K562 (cell line): ENCODE measurements at regions not wholly inside any gene's neighbourhood (a gene's known extent, or its start where the extent isn't known, plus 50 kb on each side); places are given as distances from the start of the nearest gene placed in this dataset.

Experiments
- ATAC-seq: fragments of 200-7000 bp; cut with Tn5 transposase; 3 replicates; pipeline ENCODE4 v1.9.1; 2020; ENCODE audit warnings: moderate library complexity
- BruUV-seq: library from RNA; stranded (reverse); fragments of 400-500 nt; replicated peaks from 2 replicates; lab custom pipeline; 2021; lab: Mats Ljungman, UMichigan
- CTCF ChIA-PET: fragments of 300-600 bp; formaldehyde crosslinking; extraction: SDS; loops from one replicate; lab custom pipeline; 2021; ENCODE audit warnings: low intra/inter-chr PET ratio; lab: Yijun Ruan, JAX
- POLR2A ChIA-PET: fragments of 300-600, 350-650 bp; sonication (Branson Sonifier 250); formaldehyde crosslinking; extraction: SDS; loops from one replicate; lab custom pipeline; 2021; ENCODE audit warnings: antibody characterized with exemption, inconsistent platforms; lab: Yijun Ruan, JAX
- DNase-seq, 4 experiments: peaks; one replicate each; pipeline versions ENCODE4 v3.0.0 to v3.0.0-alpha.2; 2011 to 2018; ENCODE audit warnings: low spot score in 3 of 4, mixed read lengths in 3 of 4; ENCODE audit errors: extremely low read depth in 1 of 4
- FAIRE-seq: peaks from 2 replicates; lab custom pipeline; 2011; peaks lifted over from hg19 to GRCh38; lab: Jason Lieb, UNC
- H2AFZ ChIP-seq: 2 replicates; pipeline ENCODE4 v1.6.0; 2011; ENCODE audit warnings: low read depth, low read length, control low read depth, inconsistent platforms
- H3K27ac ChIP-seq: fragments of 200-600 bp; 3 replicates; pipeline ENCODE4 v1.8.0; 2011; ENCODE audit warnings: low read depth, mild to moderate bottlenecking, control low read depth, inconsistent platforms, low read length, moderate library complexity, mixed read lengths; ENCODE audit errors: extremely low read depth
- H3K27me3 ChIP-seq, 2 experiments: fragments of 300-600 bp in 1 of 2; 2 replicates in 1 of 2; 3 replicates in 1 of 2; pipeline versions ENCODE4 v1.6.0 to v1.8.0; 2011; ENCODE audit warnings: inconsistent platforms in 2 of 2, low read length in 2 of 2, mild to moderate bottlenecking in 1 of 2, mixed read lengths in 1 of 2, moderate library complexity in 1 of 2; ENCODE audit not compliant: control insufficient read depth in 2 of 2, insufficient read depth in 2 of 2
- H3K36me3 ChIP-seq: fragments of 300-600 bp; 3 replicates; pipeline ENCODE4 v1.8.0; 2011; ENCODE audit warnings: mild to moderate bottlenecking, low read length, inconsistent platforms; ENCODE audit not compliant: control insufficient read depth, insufficient read depth
- H3K4me1 ChIP-seq, 2 experiments: fragments of 200-600 bp in 1 of 2; replicated peaks in 1 of 2; 2 replicates in 1 of 2; 3 replicates in 1 of 2; pipeline versions ENCODE4 v1.5.1 to v1.8.0; 2011; ENCODE audit warnings: inconsistent platforms in 2 of 2, low read length in 2 of 2, mild to moderate bottlenecking in 1 of 2, mixed read lengths in 1 of 2, moderate library complexity in 1 of 2; ENCODE audit not compliant: control insufficient read depth in 2 of 2, insufficient read depth in 2 of 2
- H3K4me2 ChIP-seq: 2 replicates; pipeline ENCODE4 v1.6.1; 2011; ENCODE audit warnings: low read length, control low read depth, inconsistent platforms, mixed read lengths; ENCODE audit not compliant: insufficient read depth
- H3K4me3 ChIP-seq: fragments of 200-600 bp; sonication (generic), shearing (Covaris generic); 2 replicates; pipeline ENCODE4 v1.5.1; 2016; ENCODE audit warnings: control low read depth, inconsistent platforms
- H3K79me2 ChIP-seq: fragments of 200-600 bp; 3 replicates; pipeline ENCODE4 v1.8.0; 2011; ENCODE audit warnings: low read length, inconsistent platforms; ENCODE audit not compliant: control insufficient read depth, insufficient read depth
- H3K9ac ChIP-seq, 2 experiments: 2 replicates each; pipeline versions ENCODE4 v1.6.0 to v1.6.1; 2011; ENCODE audit warnings: low read depth in 2 of 2, low read length in 2 of 2, control low read depth in 1 of 2, inconsistent platforms in 1 of 2, mild to moderate bottlenecking in 1 of 2, mixed read lengths in 1 of 2; ENCODE audit not compliant: insufficient read depth in 1 of 2
- H3K9me1 ChIP-seq: one replicate; pipeline ENCODE4 v1.6.0; 2011; ENCODE audit warnings: inconsistent platforms, mild to moderate bottlenecking, low read length, moderate library complexity; ENCODE audit not compliant: control insufficient read depth, insufficient read depth
- H3K9me3 ChIP-seq: replicated peaks from 2 replicates; pipeline ENCODE4 v1.5.1; 2011; ENCODE audit warnings: low read depth, low read length, inconsistent platforms; ENCODE audit not compliant: control insufficient read depth, insufficient read depth
- H4K20me1 ChIP-seq: replicated peaks from 2 replicates; pipeline ENCODE4 v1.6.1; 2011; ENCODE audit warnings: low read length, inconsistent platforms, mixed read lengths; ENCODE audit not compliant: control insufficient read depth, insufficient read depth
- ARNT ChIP-seq, 2 experiments: fragments of 450-650 bp; IDR thresholded peaks; 2 replicates each; pipeline ENCODE4 v1.6.1; 2016; ENCODE audit warnings: mild to moderate bottlenecking in 1 of 2
- ATF1 ChIP-seq, 2 experiments: fragments of 450-650 bp in 1 of 2; IDR thresholded peaks; 2 replicates each; pipeline ENCODE4 v1.6.1; 2016; ENCODE audit warnings: missing compliant biosample characterization in 1 of 2, missing genetic modification characterization in 1 of 2
- CBX2 ChIP-seq: fragments of 200-600 bp; sonication (generic); IDR thresholded peaks from one replicate; pipeline ENCODE4 v1.6.1; 2012; ENCODE audit warnings: mild to moderate bottlenecking, low read length, inconsistent platforms; ENCODE audit not compliant: insufficient read depth, poor library complexity, severe bottlenecking
- CHD2 ChIP-seq: IDR thresholded peaks from 2 replicates; pipeline ENCODE4 v1.6.1; 2011; ENCODE audit warnings: low read depth, low read length
- FOXJ2 ChIP-seq: fragments of 200-800 bp; sonication (Bioruptor generic); IDR thresholded peaks from 2 replicates; pipeline ENCODE4 v1.6.1; 2016; ENCODE audit warnings: missing genetic modification characterization, missing compliant biosample characterization
- GTF2A2 ChIP-seq: IDR thresholded peaks from 2 replicates; pipeline ENCODE4 v1.6.1; 2016; ENCODE audit warnings: mild to moderate bottlenecking, missing genetic modification characterization, missing compliant biosample characterization
- HSF4 ChIP-seq: fragments of 250-450 bp; sonication (Bioruptor Pico); IDR thresholded peaks from 2 replicates; pipeline ENCODE4 v2.1.2; 2022; ENCODE audit warnings: mild to moderate bottlenecking, moderate library complexity, borderline replicate concordance
- JUNB ChIP-seq: fragments of 450-650 bp; formaldehyde crosslinking; conservative IDR thresholded peaks from 2 replicates; pipeline ENCODE4 v1.4.0; 2020; ENCODE audit warnings: mild to moderate bottlenecking
- L3MBTL2 ChIP-seq: fragments of 450-650 bp; IDR thresholded peaks from 2 replicates; pipeline ENCODE4 v1.6.1; 2016; ENCODE audit warnings: mild to moderate bottlenecking, moderate library complexity
- SMARCE1 ChIP-seq: fragments of 450-650 bp; IDR thresholded peaks from 2 replicates; pipeline ENCODE4 v1.7.1; 2016; ENCODE audit warnings: mild to moderate bottlenecking
- SP2 ChIP-seq: IDR thresholded peaks from 2 replicates; pipeline ENCODE4 v1.6.1; 2011; ENCODE audit warnings: mild to moderate bottlenecking, low read depth, low read length, moderate library complexity; ENCODE audit not compliant: poor library complexity, severe bottlenecking; ENCODE audit errors: extremely low read depth
- ZFP1 ChIP-seq: fragments of 450-650 bp; formaldehyde crosslinking; IDR thresholded peaks from 2 replicates; pipeline ENCODE4 v1.4.0; 2020; ENCODE audit warnings: mild to moderate bottlenecking, mixed read lengths
- ZKSCAN3 ChIP-seq: fragments of 250-450 bp; sonication (Bioruptor Pico); IDR thresholded peaks from 2 replicates; pipeline ENCODE4 v1.4.0; 2020
- ZNF174 ChIP-seq: fragments of 250-450 bp; sonication (Bioruptor Pico); IDR thresholded peaks from 2 replicates; pipeline ENCODE4 v1.4.0; 2020; ENCODE audit warnings: mild to moderate bottlenecking
- ZNF175 ChIP-seq: fragments of 200-800 bp; sonication (Bioruptor generic); IDR thresholded peaks from 2 replicates; pipeline ENCODE4 v1.6.1; 2016; ENCODE audit warnings: low read depth, mild to moderate bottlenecking, missing genetic modification characterization, missing compliant biosample characterization
- ZNF253 ChIP-seq: fragments of 250-450 bp; sonication (Bioruptor Pico); conservative IDR thresholded peaks from 2 replicates; pipeline ENCODE4 v1.6.1; 2021; ENCODE audit warnings: mild to moderate bottlenecking
- ZNF408 ChIP-seq: fragments of 250-450 bp; sonication (Bioruptor Pico); IDR thresholded peaks from 2 replicates; pipeline ENCODE4 v1.4.0; 2020; ENCODE audit warnings: low read depth, mild to moderate bottlenecking, moderate library complexity
- ZNF75A ChIP-seq: fragments of 450-650 bp; formaldehyde crosslinking; IDR thresholded peaks from 2 replicates; pipeline ENCODE4 v1.4.0; 2020; ENCODE audit warnings: mild to moderate bottlenecking
- WGBS: fragments of 100-300 bp; shearing (Covaris generic); methylation state at CpG from one replicate; pipeline ENCODE4 v1.1.6; 2016; ENCODE audit warnings: low coverage, mixed read lengths; ENCODE audit not compliant: insufficient coverage; ENCODE audit errors: missing lambda C conversion rate; 5-methylcytosine and 5-hydroxymethylcytosine counted together
- in situ Hi-C: fragments of 300-500 bp; cut with MboI; formaldehyde crosslinking; loops from 4 replicates; pipeline ENCODE4 v1.15.0; 2018; ENCODE audit warnings: inconsistent platforms, mixed read lengths
- intact Hi-C: fragments of 100-400 bp; cut with micrococcal nuclease; formaldehyde crosslinking; loops from 2 replicates; pipeline ENCODE4 v1.14.2; 2022
- TF ChIP-seq, protein P1 (sequence below): fragments of 250-450 bp; sonication (Bioruptor Pico); IDR thresholded peaks from 2 replicates; pipeline ENCODE4 v1.5.0; 2021; ENCODE audit warnings: mild to moderate bottlenecking, borderline replicate concordance
- TF ChIP-seq, protein P2 (sequence below): fragments of 450-650 bp; IDR thresholded peaks from one replicate; pipeline ENCODE4 v1.6.1; 2018; ENCODE audit warnings: mild to moderate bottlenecking, moderate library complexity; ENCODE audit not compliant: partially characterized antibody

- no peak overlapping the region for H3K9ac ChIP-seq
- H3K27me3 ChIP-seq, result no peaks in the 10 kb centered on the region
- intact Hi-C loops, result no loop called here
- no peaks in the 10 kb centered on the region for H3K36me3 ChIP-seq
- no peaks in the 10 kb centered on the region for H3K4me1 ChIP-seq
- in situ Hi-C loops, result no loop called here
- no peaks in the 10 kb centered on the region for H4K20me1 ChIP-seq
- no peak overlapping the region for H3K27ac ChIP-seq
- no peak for FAIRE-seq
- no peak for ATAC-seq
- no peak overlapping the region for H3K4me3 ChIP-seq
- ChIA-PET CTCF (no interaction called here), POLR2A (no interaction called here)
- no peak for DNase-seq
- TF ChIP-seq ZNF175 (CRISPR knock-in tag) (no peak), HSF4 (CRISPR knock-in tag) (no peak), ZNF75A (CRISPR knock-in tag) (no peak), L3MBTL2 (no peak), ZNF174 (CRISPR knock-in tag) (no peak), GTF2A2 (tag) (no peak), ZFP1 (CRISPR knock-in tag) (no peak), SP2 (no peak), CBX2 (no peak), ZNF408 (CRISPR knock-in tag) (no peak), SMARCE1 (no peak), CHD2 (no peak), ZNF253 (CRISPR knock-in tag) (no peak), JUNB (CRISPR knock-in tag) (no peak), ATF1 (CRISPR knock-in tag; IDR thresholded peaks at IDR 0.05) (no peak), ATF1 (tag; IDR thresholded peaks at IDR 0.05) (no peak), ZKSCAN3 (CRISPR knock-in tag) (no peak), FOXJ2 (no peak), ARNT (IDR thresholded peaks at IDR 0.05) (no peak)
- TF ChIP-seq, protein P1, sequence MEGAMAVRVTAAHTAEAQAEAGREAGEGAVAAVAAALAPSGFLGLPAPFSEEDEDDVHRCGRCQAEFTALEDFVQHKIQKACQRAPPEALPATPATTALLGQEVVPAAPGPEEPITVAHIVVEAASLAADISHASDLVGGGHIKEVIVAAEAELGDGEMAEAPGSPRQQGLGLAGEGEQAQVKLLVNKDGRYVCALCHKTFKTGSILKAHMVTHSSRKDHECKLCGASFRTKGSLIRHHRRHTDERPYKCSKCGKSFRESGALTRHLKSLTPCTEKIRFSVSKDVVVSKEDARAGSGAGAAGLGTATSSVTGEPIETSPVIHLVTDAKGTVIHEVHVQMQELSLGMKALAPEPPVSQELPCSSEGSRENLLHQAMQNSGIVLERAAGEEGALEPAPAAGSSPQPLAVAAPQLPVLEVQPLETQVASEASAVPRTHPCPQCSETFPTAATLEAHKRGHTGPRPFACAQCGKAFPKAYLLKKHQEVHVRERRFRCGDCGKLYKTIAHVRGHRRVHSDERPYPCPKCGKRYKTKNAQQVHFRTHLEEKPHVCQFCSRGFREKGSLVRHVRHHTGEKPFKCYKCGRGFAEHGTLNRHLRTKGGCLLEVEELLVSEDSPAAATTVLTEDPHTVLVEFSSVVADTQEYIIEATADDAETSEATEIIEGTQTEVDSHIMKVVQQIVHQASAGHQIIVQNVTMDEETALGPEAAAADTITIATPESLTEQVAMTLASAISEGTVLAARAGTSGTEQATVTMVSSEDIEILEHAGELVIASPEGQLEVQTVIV (CRISPR knock-in tag), result no peak
- TF ChIP-seq, protein P2, sequence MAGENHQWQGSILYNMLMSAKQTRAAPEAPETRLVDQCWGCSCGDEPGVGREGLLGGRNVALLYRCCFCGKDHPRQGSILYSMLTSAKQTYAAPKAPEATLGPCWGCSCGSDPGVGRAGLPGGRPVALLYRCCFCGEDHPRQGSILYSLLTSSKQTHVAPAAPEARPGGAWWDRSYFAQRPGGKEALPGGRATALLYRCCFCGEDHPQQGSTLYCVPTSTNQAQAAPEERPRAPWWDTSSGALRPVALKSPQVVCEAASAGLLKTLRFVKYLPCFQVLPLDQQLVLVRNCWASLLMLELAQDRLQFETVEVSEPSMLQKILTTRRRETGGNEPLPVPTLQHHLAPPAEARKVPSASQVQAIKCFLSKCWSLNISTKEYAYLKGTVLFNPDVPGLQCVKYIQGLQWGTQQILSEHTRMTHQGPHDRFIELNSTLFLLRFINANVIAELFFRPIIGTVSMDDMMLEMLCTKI, result no peak
- no peaks in the 10 kb centered on the region for H3K9me1 ChIP-seq
- H3K9me3 ChIP-seq, result no peaks in the 10 kb centered on the region
- H3K79me2 ChIP-seq, result no peaks in the 10 kb centered on the region
- H2AFZ ChIP-seq, result no peak overlapping the region
- H3K4me2 ChIP-seq, result no peak overlapping the region
- WGBS, result 3% methylated on average over 3 of the region's 3 CpGs
- BruUV-seq, result no TSS peak
Measured at GRCh38 chr13:109611912-109612691, 174.3 kb downstream of the IRS2 start.
